Stimulated activated effector memory CD8-positive, alpha-beta T cell treated with anti-CD3 and anti-CD28 coated beads, Interleukin-12 subunit alpha, Interleukin-12 subunit beta, amount 100 ng/mL, for 72 hours (primary cell): ENCODE measurements at regions not wholly inside any gene's neighbourhood (a gene's known extent, or its start where the extent isn't known, plus 50 kb on each side); places are given as distances from the start of the nearest gene placed in this dataset.

ENCODE experiments used
- ATAC-seq: fragments of 150-1000 bp; cut with Tn5 transposase; 2 replicates; pipeline ENCODE4 v1.10.0; 2021
- DNase-seq, 2 donors: peaks; one replicate each; pipeline ENCODE4 v3.0.0; 2021 to 2022; ENCODE audit warnings: low spot score in 2 of 2
- H3K27ac Mint-ChIP-seq: one replicate; pipeline ENCODE4 v1.8.0; 2022; ENCODE audit warnings: mild to moderate bottlenecking, mixed read lengths
- H3K36me3 Mint-ChIP-seq: one replicate; pipeline ENCODE4 v1.8.0; 2022; ENCODE audit warnings: mild to moderate bottlenecking, mixed read lengths
- H3K4me1 Mint-ChIP-seq: one replicate; pipeline ENCODE4 v1.8.0; 2022; ENCODE audit warnings: mixed read lengths
- H3K4me3 Mint-ChIP-seq: one replicate; pipeline ENCODE4 v1.8.0; 2022; ENCODE audit warnings: mild to moderate bottlenecking, mixed read lengths
- H3K9me3 Mint-ChIP-seq: one replicate; pipeline ENCODE4 v1.8.0; 2022; ENCODE audit warnings: mixed read lengths

GRCh38 chr16:79543219-79543618 is 57.3 kb downstream of the MAF start:
- no peak overlapping the region for H3K4me3 Mint-ChIP-seq
- no peak for DNase-seq
- no peak for ATAC-seq
- no peaks in the 10 kb centered on the region for H3K4me1 Mint-ChIP-seq
- H3K27ac Mint-ChIP-seq = no peak overlapping the region
- no peaks in the 10 kb centered on the region for H3K36me3 Mint-ChIP-seq
- H3K9me3 Mint-ChIP-seq = no peaks in the 10 kb centered on the region

- DNase-seq (no peak), ATAC-seq (no peak)
- H3K4me1 Mint-ChIP-seq = no peaks in the 10 kb centered on the region
- H3K27ac Mint-ChIP-seq = no peak overlapping the region
- H3K4me3 Mint-ChIP-seq = no peak overlapping the region
- H3K9me3 Mint-ChIP-seq = no peaks in the 10 kb centered on the region
- no peaks in the 10 kb centered on the region for H3K36me3 Mint-ChIP-seq
These were observed 58.2 kb downstream of the MAF start for GRCh38 chr16:79542237-79542774.

GRCh38 chr16:79540825-79541595 is 59.5 kb downstream of the MAF start:
- no peak overlapping the region for H3K27ac Mint-ChIP-seq
- H3K4me1 Mint-ChIP-seq = no peaks in the 10 kb centered on the region
- H3K9me3 Mint-ChIP-seq = no peaks in the 10 kb centered on the region
- no peak for DNase-seq
- no peak overlapping the region for H3K4me3 Mint-ChIP-seq
- H3K36me3 Mint-ChIP-seq = no peaks in the 10 kb centered on the region
- no peak for ATAC-seq

GRCh38 chr16:79537584-79537983 is 63.0 kb downstream of the MAF start:
- no peak overlapping the region for H3K4me3 Mint-ChIP-seq
- H3K9me3 Mint-ChIP-seq = no peaks in the 10 kb centered on the region
- no peaks in the 10 kb centered on the region for H3K36me3 Mint-ChIP-seq
- no peak overlapping the region for H3K27ac Mint-ChIP-seq
- DNase-seq = no peak
- H3K4me1 Mint-ChIP-seq = no peaks in the 10 kb centered on the region
- peak; percentile 61 for ATAC-seq

- Mint-ChIP-seq H3K27ac (no peak overlapping the region), H3K36me3 (no peaks in the 10 kb centered on the region), H3K9me3 (no peaks in the 10 kb centered on the region), H3K4me1 (no peaks in the 10 kb centered on the region), H3K4me3 (no peak overlapping the region)
- ATAC-seq = no peak
- no peak for DNase-seq
These were observed 63.6 kb downstream of the MAF start for GRCh38 chr16:79536958-79537357.

- no peak for DNase-seq
- Mint-ChIP-seq H3K36me3 (no peaks in the 10 kb centered on the region), H3K4me1 (no peaks in the 10 kb centered on the region), H3K27ac (no peak overlapping the region), H3K9me3 (no peaks in the 10 kb centered on the region), H3K4me3 (no peak overlapping the region)
- no peak for ATAC-seq
These were observed 65.4 kb downstream of the MAF start for GRCh38 chr16:79535130-79535529.

- Mint-ChIP-seq H3K9me3 (no peaks in the 10 kb centered on the region), H3K36me3 (no peaks in the 10 kb centered on the region), H3K27ac (no peak overlapping the region), H3K4me1 (no peaks in the 10 kb centered on the region), H3K4me3 (no peak overlapping the region)
- ATAC-seq (no peak), DNase-seq (no peak)
These were observed 66.4 kb downstream of the MAF start for GRCh38 chr16:79534143-79534542.

- Mint-ChIP-seq H3K4me3 (no peak overlapping the region), H3K4me1 (no peaks in the 10 kb centered on the region), H3K9me3 (no peaks in the 10 kb centered on the region), H3K36me3 (no peaks in the 10 kb centered on the region), H3K27ac (no peak overlapping the region)
- DNase-seq (no peak), ATAC-seq (no peak)
These were observed 67.2 kb downstream of the MAF start for GRCh38 chr16:79533292-79533691.

- no peak for DNase-seq
- no peaks in the 10 kb centered on the region for H3K9me3 Mint-ChIP-seq
- ATAC-seq = no peak
These were observed 67.8 kb downstream of the MAF start for GRCh38 chr16:79532785-79533184.

GRCh38 chr16:79532273-79532672 is 68.3 kb downstream of the MAF start:
- Mint-ChIP-seq H3K36me3 (no peaks in the 10 kb centered on the region), H3K4me1 (no peaks in the 10 kb centered on the region), H3K9me3 (no peaks in the 10 kb centered on the region), H3K27ac (no peak overlapping the region), H3K4me3 (no peak overlapping the region)
- ATAC-seq (no peak), DNase-seq (no peak)

More at GRCh38 chr16:79532785-79533184, 67.8 kb downstream of the MAF start:
- no peak overlapping the region for H3K27ac Mint-ChIP-seq
- no peak overlapping the region for H3K4me3 Mint-ChIP-seq
- H3K4me1 Mint-ChIP-seq = no peaks in the 10 kb centered on the region
- no peaks in the 10 kb centered on the region for H3K36me3 Mint-ChIP-seq

- H3K4me1 Mint-ChIP-seq = no peaks in the 10 kb centered on the region
- H3K9me3 Mint-ChIP-seq = no peaks in the 10 kb centered on the region
- DNase-seq (no peak), ATAC-seq (no peak)
- no peak overlapping the region for H3K4me3 Mint-ChIP-seq
- no peaks in the 10 kb centered on the region for H3K36me3 Mint-ChIP-seq
- H3K27ac Mint-ChIP-seq = no peak overlapping the region
These were observed 72.2 kb downstream of the MAF start for GRCh38 chr16:79528338-79528737.

GRCh38 chr16:79523971-79524370 is 76.6 kb downstream of the MAF start:
- Mint-ChIP-seq H3K4me3 (no peak overlapping the region), H3K36me3 (no peaks in the 10 kb centered on the region), H3K4me1 (peaks cover 14% of the 10 kb centered on the region), H3K27ac (no peak overlapping the region), H3K9me3 (no peaks in the 10 kb centered on the region)
- no peak for DNase-seq
- ATAC-seq = no peak

- Mint-ChIP-seq H3K27ac (no peak overlapping the region), H3K9me3 (no peaks in the 10 kb centered on the region), H3K36me3 (no peaks in the 10 kb centered on the region), H3K4me3 (peak overlapping the region; percentile 15), H3K4me1 (peaks cover 16% of the 10 kb centered on the region)
- DNase-seq (peak in 1 of 2 donors; percentile 50), ATAC-seq (peak; percentile 70)
These were observed 81.1 kb downstream of the MAF start for GRCh38 chr16:79519448-79519847.

GRCh38 chr16:79517156-79517555 is 83.4 kb downstream of the MAF start:
- no peak overlapping the region for H3K4me3 Mint-ChIP-seq
- ATAC-seq (no peak), DNase-seq (no peak)
- H3K4me1 Mint-ChIP-seq = peaks cover 16% of the 10 kb centered on the region
- no peak overlapping the region for H3K27ac Mint-ChIP-seq
- H3K36me3 Mint-ChIP-seq = no peaks in the 10 kb centered on the region
- H3K9me3 Mint-ChIP-seq = no peaks in the 10 kb centered on the region

GRCh38 chr16:79510879-79511278 is 89.7 kb downstream of the MAF start:
- ATAC-seq = no peak
- Mint-ChIP-seq H3K9me3 (no peaks in the 10 kb centered on the region), H3K36me3 (no peaks in the 10 kb centered on the region), H3K27ac (no peak overlapping the region), H3K4me3 (no peak overlapping the region), H3K4me1 (no peaks in the 10 kb centered on the region)
- no peak for DNase-seq

GRCh38 chr16:79509906-79510305 is 90.6 kb downstream of the MAF start:
- H3K4me3 Mint-ChIP-seq = no peak overlapping the region
- no peaks in the 10 kb centered on the region for H3K4me1 Mint-ChIP-seq
- ATAC-seq (no peak), DNase-seq (no peak)
- H3K27ac Mint-ChIP-seq = no peak overlapping the region
- H3K36me3 Mint-ChIP-seq = no peaks in the 10 kb centered on the region
- no peaks in the 10 kb centered on the region for H3K9me3 Mint-ChIP-seq
